Fibroblast of the aortic adventitia (primary cell): ENCODE measurements at regions not wholly inside any gene's neighbourhood (a gene's known extent, or its start where the extent isn't known, plus 50 kb on each side); places are given as distances from the start of the nearest gene placed in this dataset.

Experiments used
- DNase-seq: peaks from one replicate; pipeline ENCODE4 v3.0.0-alpha.2; 2010; ENCODE audit warnings: low read depth
- H3K4me3 ChIP-seq: 2 replicates; pipeline ENCODE4 v1.5.1; 2011; ENCODE audit warnings: low read depth, mild to moderate bottlenecking, control low read depth, low read length, moderate library complexity
- TF ChIP-seq, protein P1 (sequence below): IDR thresholded peaks from 2 replicates; pipeline ENCODE4 v1.5.1; 2011; ENCODE audit warnings: mild to moderate bottlenecking, low read length, control low read depth, inconsistent platforms; ENCODE audit not compliant: insufficient read depth

DNA sequence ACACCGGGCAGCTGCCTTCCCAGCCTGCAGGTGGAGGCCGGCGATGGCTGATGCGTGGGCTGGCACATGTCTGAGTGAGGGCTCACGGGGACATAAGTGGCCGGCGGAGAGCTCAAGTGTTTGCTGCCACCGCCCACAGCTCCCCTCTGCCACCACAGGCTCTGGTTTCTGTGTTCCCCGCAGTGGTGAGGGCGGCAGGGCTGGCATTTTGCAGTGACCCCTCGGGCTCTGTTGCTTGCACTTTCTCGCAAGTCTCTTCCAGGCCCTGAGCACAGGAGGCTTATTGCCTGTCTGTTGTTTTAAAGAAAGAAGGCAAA lies 271.0 kb upstream of the RTL1 start:
- DNase-seq: no peak
- no peak overlapping the region for H3K4me3 ChIP-seq
- TF ChIP-seq, protein P1, sequence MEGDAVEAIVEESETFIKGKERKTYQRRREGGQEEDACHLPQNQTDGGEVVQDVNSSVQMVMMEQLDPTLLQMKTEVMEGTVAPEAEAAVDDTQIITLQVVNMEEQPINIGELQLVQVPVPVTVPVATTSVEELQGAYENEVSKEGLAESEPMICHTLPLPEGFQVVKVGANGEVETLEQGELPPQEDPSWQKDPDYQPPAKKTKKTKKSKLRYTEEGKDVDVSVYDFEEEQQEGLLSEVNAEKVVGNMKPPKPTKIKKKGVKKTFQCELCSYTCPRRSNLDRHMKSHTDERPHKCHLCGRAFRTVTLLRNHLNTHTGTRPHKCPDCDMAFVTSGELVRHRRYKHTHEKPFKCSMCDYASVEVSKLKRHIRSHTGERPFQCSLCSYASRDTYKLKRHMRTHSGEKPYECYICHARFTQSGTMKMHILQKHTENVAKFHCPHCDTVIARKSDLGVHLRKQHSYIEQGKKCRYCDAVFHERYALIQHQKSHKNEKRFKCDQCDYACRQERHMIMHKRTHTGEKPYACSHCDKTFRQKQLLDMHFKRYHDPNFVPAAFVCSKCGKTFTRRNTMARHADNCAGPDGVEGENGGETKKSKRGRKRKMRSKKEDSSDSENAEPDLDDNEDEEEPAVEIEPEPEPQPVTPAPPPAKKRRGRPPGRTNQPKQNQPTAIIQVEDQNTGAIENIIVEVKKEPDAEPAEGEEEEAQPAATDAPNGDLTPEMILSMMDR: no peak

GRCh38 chr14:101174980-101175606 lies 271.6 kb upstream of the RTL1 start:
- DNase-seq: no peak
- no peak overlapping the region for H3K4me3 ChIP-seq
- TF ChIP-seq, protein P1: no peak

DNA sequence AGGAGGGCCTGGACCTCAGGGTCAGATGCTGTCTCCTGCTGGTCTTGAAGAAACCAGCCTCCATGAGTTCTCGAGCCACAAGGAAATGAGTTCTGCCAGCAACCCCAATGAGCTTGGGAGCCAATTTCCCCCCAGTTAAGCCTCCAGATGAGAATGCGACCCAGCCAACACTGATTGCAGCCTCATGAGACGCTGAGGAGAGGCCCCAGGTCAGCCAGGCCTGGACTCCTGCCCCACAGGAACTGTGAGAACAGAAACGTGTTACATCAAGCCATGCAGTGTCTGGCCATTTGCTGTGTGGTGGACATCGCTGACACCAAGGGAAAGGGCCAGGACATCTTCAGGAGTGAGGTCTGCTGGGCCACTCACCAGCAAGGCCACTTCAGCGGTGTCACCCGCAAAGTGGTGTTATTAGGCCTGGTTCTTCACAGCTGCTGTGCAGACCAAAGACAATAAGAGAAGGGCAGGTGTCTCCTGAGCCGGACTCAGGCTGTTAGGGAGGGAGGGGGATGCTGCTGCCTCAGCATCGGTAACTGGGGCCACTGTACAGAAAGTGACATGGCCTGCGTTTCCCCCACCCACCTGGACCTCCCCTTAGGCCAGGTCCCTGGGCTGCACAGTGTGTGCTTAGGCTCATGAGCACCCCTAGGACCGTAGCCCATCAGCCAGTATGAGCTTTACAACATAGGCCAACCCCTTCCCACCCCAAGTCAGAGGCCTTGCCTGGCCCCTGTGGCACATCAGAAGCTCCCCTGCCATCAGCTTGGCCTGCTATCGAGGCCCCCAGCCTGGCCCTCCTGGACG lies 272.4 kb upstream of the RTL1 start:
- DNase-seq: no peak
- no peak overlapping the region for H3K4me3 ChIP-seq
- TF ChIP-seq, protein P1: no peak

GRCh38 chr14:101176535-101177205 lies 273.1 kb upstream of the RTL1 start:
- TF ChIP-seq, protein P1: no peak
- DNase-seq: no peak
- no peak overlapping the region for H3K4me3 ChIP-seq

- DNase-seq: no peak
- TF ChIP-seq, protein P1: no peak
- H3K4me3 ChIP-seq: no peak overlapping the region
Observed at GRCh38 chr14:101177301-101177971, 273.9 kb upstream of the RTL1 start.

DNA sequence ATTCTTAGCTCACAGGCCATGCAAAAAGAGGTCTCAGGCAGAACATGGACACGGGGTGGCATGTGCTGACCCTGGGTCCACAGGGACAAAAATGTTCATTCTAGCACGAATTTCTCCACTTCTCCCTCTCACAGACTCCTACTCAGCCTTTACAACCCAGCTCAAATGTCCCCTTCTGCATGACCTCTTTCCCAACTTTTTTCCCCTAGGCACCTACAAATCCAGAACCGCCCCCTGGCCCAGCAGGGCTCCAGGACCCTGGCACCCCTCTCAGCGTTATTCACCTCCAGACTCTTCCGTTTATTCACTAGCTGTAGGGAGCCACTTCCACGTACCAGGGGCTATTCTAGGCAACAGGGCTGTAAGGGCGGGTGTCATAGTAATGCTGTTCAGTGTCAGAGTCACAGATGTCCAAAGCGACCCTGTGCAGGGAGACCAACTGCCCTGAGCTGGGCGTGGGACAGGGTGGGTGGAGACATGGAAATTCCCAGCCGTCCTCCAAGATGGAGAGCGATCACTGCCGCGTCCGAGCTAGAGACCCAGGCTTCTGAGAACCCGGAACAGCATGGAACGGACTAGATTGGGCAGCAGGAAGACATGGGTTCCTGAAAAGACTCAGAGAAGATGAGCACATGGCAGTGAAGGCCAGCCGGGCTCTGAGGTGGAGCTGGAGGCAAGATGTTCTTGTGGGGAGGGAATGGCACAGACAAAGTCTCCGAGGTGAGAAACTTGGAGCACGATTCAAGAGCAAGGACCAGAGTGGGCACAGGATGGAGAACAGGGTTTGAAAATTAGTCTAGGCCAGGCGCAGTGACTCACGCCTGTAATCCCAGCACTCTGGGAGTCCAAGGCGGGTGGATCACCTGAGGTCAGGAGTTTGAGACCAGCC lies 274.9 kb upstream of the RTL1 start:
- DNase-seq: no peak
- H3K4me3 ChIP-seq: no peak overlapping the region
- TF ChIP-seq, protein P1: no peak
